HS-27A (cell line): ENCODE measurements at regions not wholly inside any gene's neighbourhood (a gene's known extent, or its start where the extent isn't known, plus 50 kb on each side); places are given as distances from the start of the nearest gene placed in this dataset.
"Not testable (repeated sequence)": the region's sequence is repeated elsewhere in the genome, so short reads cannot be mapped to it uniquely, and the experiment has no call there.

Source experiments
- DNase-seq: peaks from one replicate; pipeline ENCODE4 v3.0.0-alpha.2; 2012; ENCODE audit warnings: low read depth, missing footprints

- DNase-seq, result no peak
Measured at GRCh38 chr5:67770431-67771025, 445.0 kb upstream of the PIK3R1 start.

- DNase-seq, result no peak
Measured at GRCh38 chr5:67765697-67766096, 449.9 kb upstream of the PIK3R1 start.

- DNase-seq, result not testable (repeated sequence)
Measured at GRCh38 chr5:67757771-67758170, 457.8 kb upstream of the PIK3R1 start.

GRCh38 chr5:67752357-67752708, 463.2 kb upstream of the PIK3R1 start:
- DNase-seq, result no peak

GRCh38 chr5:67748165-67748690, 467.3 kb upstream of the PIK3R1 start:
- no peak for DNase-seq

- no peak for DNase-seq
Measured at GRCh38 chr5:67747096-67747495, 468.5 kb upstream of the PIK3R1 start.

GRCh38 chr5:67746608-67747007, 468.9 kb upstream of the PIK3R1 start:
- not testable (repeated sequence) for DNase-seq

- no peak for DNase-seq
Measured at GRCh38 chr5:67746103-67746502, 469.5 kb upstream of the PIK3R1 start.

- DNase-seq, result no peak
Measured at GRCh38 chr5:67732921-67733320, 482.6 kb upstream of the PIK3R1 start.

- DNase-seq, result no peak
Measured at GRCh38 chr5:67732471-67732870, 483.1 kb upstream of the PIK3R1 start.

- no peak for DNase-seq
Measured at GRCh38 chr5:67731886-67732285, 483.7 kb upstream of the PIK3R1 start.

GRCh38 chr5:67730917-67731474, 484.6 kb upstream of the PIK3R1 start:
- no peak for DNase-seq

- DNase-seq, result no peak
Measured at GRCh38 chr5:67728326-67728890, 487.1 kb upstream of the PIK3R1 start.

- DNase-seq, result no peak
Measured at GRCh38 chr5:67725604-67726003, 490.0 kb upstream of the PIK3R1 start.

- DNase-seq, result no peak
Measured at GRCh38 chr5:67724412-67725135, 491.0 kb upstream of the PIK3R1 start.

- no peak for DNase-seq
Measured at GRCh38 chr5:67723873-67724272, 491.7 kb upstream of the PIK3R1 start.

GRCh38 chr5:67722582-67722981, 493.0 kb upstream of the PIK3R1 start:
- DNase-seq, result not testable (repeated sequence)

GRCh38 chr5:67720162-67720772, 495.3 kb upstream of the PIK3R1 start:
- DNase-seq, result no peak

GRCh38 chr5:67702008-67702407, 505.4 kb upstream of the CD180 start:
- no peak for DNase-seq

- no peak for DNase-seq
Measured at GRCh38 chr5:67699560-67699959, 503.0 kb upstream of the CD180 start.

- no peak for DNase-seq
Measured at GRCh38 chr5:67696446-67696845, 499.8 kb upstream of the CD180 start.

- DNase-seq, result no peak
Measured at GRCh38 chr5:67695369-67695768, 498.8 kb upstream of the CD180 start.

GRCh38 chr5:67694810-67695191, 498.2 kb upstream of the CD180 start:
- DNase-seq, result no peak
